GM18873 (cell line): ENCODE measurements at regions not wholly inside any gene's neighbourhood (a gene's known extent, or its start where the extent isn't known, plus 50 kb on each side); places are given as distances from the start of the nearest gene placed in this dataset.

Experiments used
- ATAC-seq: cut with Tn5 transposase; IDR thresholded peaks from one replicate; pipeline ENCODE4 v1.9.1; 2021; ENCODE audit warnings: mild to moderate bottlenecking, moderate library complexity, moderate number of reproducible peaks; ENCODE audit not compliant: unreplicated experiment, low FRiP score

- no peak for ATAC-seq
These were observed 635.5 kb upstream of the NETO1 start for GRCh38 chr18:73503326-73503725.

- ATAC-seq = no peak
These were observed 620.2 kb upstream of the NETO1 start for GRCh38 chr18:73487966-73488365.

- no peak for ATAC-seq
These were observed 617.4 kb upstream of the NETO1 start for GRCh38 chr18:73485166-73485565.

GRCh38 chr18:73482901-73483300, 615.1 kb upstream of the NETO1 start:
- no peak for ATAC-seq

- ATAC-seq = no peak
These were observed 611.7 kb upstream of the NETO1 start for GRCh38 chr18:73479477-73479876.

- no peak for ATAC-seq
These were observed 610.4 kb upstream of the NETO1 start for GRCh38 chr18:73478191-73478590.

GRCh38 chr18:73476031-73476430, 608.2 kb upstream of the NETO1 start:
- no peak for ATAC-seq

GRCh38 chr18:73462092-73462491, 594.3 kb upstream of the NETO1 start:
- no peak for ATAC-seq

- no peak for ATAC-seq
These were observed 593.9 kb upstream of the NETO1 start for GRCh38 chr18:73461780-73462059.

GRCh38 chr18:73461038-73461779, 593.4 kb upstream of the NETO1 start:
- ATAC-seq = no peak

GRCh38 chr18:73458186-73458964, 590.6 kb upstream of the NETO1 start:
- no peak for ATAC-seq

GRCh38 chr18:73456643-73457042, 588.9 kb upstream of the NETO1 start:
- ATAC-seq = no peak

GRCh38 chr18:73452866-73453265, 585.1 kb upstream of the NETO1 start:
- ATAC-seq = no peak

- ATAC-seq = no peak
These were observed 578.7 kb upstream of the NETO1 start for GRCh38 chr18:73446502-73446901.

- ATAC-seq = no peak
These were observed 563.8 kb upstream of the NETO1 start for GRCh38 chr18:73431620-73432019.

GRCh38 chr18:73421010-73421409, 553.2 kb upstream of the NETO1 start:
- ATAC-seq = no peak

- no peak for ATAC-seq
These were observed 551.7 kb upstream of the NETO1 start for GRCh38 chr18:73419531-73419930.

- ATAC-seq = no peak
These were observed 546.8 kb upstream of the NETO1 start for GRCh38 chr18:73414598-73414997.

- ATAC-seq = no peak
These were observed 546.3 kb upstream of the NETO1 start for GRCh38 chr18:73414069-73414468.

- ATAC-seq = no peak
These were observed 541.5 kb upstream of the NETO1 start for GRCh38 chr18:73409242-73409641.

GRCh38 chr18:73408469-73408868, 540.7 kb upstream of the NETO1 start:
- no peak for ATAC-seq

- ATAC-seq = no peak
These were observed 539.7 kb upstream of the NETO1 start for GRCh38 chr18:73407506-73407905.
